ENCODE measurements at regions not wholly inside any gene's neighbourhood (a gene's known extent, or its start where the extent isn't known, plus 50 kb on each side); places are given as distances from the start of the nearest gene placed in this dataset.

- no peak for DNase-seq
- WGBS, 2 donors: 33 to 64% methylated on average over 2 of the region's 2 CpGs
- Histone ChIP-seq H3K4me1 (no peaks in the 10 kb centered on the region), H3K36me3 (no peaks in the 10 kb centered on the region), H3K27ac (no peak overlapping the region), H3K9me3 (no peaks in the 10 kb centered on the region), H3K27me3 (no peaks in the 10 kb centered on the region), H3K4me3 (no peak overlapping the region)
- intact Hi-C loops (cut with DNase I): no loop called here
- TF ChIP-seq CTCF (IDR thresholded peaks at IDR 0.05) (no peak), POLR2A (IDR thresholded peaks at IDR 0.05) (no peak)
Measured at GRCh38 chr13:110012102-110012739, 225.8 kb upstream of the IRS2 start.

- TF ChIP-seq POLR2A (IDR thresholded peaks at IDR 0.05) (no peak), CTCF (IDR thresholded peaks at IDR 0.05) (no peak)
- Histone ChIP-seq H3K27me3 (no peaks in the 10 kb centered on the region), H3K36me3 (no peaks in the 10 kb centered on the region), H3K27ac (no peak overlapping the region), H3K4me3 (no peak overlapping the region), H3K9me3 (no peaks in the 10 kb centered on the region), H3K4me1 (no peaks in the 10 kb centered on the region)
- WGBS, 2 donors: 52 to 58% methylated on average over 4 to 5 of the region's 5 CpGs
- no peak for DNase-seq
- intact Hi-C loops (cut with DNase I): no loop called here
Measured at GRCh38 chr13:110010404-110011138, 224.2 kb upstream of the IRS2 start.

- no peak for TF ChIP-seq POLR2A (IDR thresholded peaks at IDR 0.05)
- TF ChIP-seq CTCF (IDR thresholded peaks at IDR 0.05): no peak
- Histone ChIP-seq H3K27ac (no peak overlapping the region), H3K4me1 (no peaks in the 10 kb centered on the region), H3K36me3 (no peaks in the 10 kb centered on the region), H3K27me3 (no peaks in the 10 kb centered on the region), H3K4me3 (no peak overlapping the region), H3K9me3 (no peaks in the 10 kb centered on the region)
- 74% methylated on average over 3 of the region's 3 CpGs for WGBS, 2 donors
- intact Hi-C loops (cut with DNase I): no loop called here
- no peak for DNase-seq
Measured at GRCh38 chr13:110008816-110009215, 222.4 kb upstream of the IRS2 start.

- 18 to 55% methylated on average over 7 to 8 of the region's 8 CpGs for WGBS, 2 donors
- Histone ChIP-seq H3K27me3 (peaks cover 0 to 4% (median 0%) of the 10 kb centered on the region in 4 donors), H3K9me3 (no peaks in the 10 kb centered on the region), H3K36me3 (no peaks in the 10 kb centered on the region), H3K4me1 (no peaks in the 10 kb centered on the region), H3K4me3 (no peak overlapping the region), H3K27ac (no peak overlapping the region)
- intact Hi-C loops (cut with DNase I): no loop called here
- no peak for DNase-seq
- TF ChIP-seq CTCF (IDR thresholded peaks at IDR 0.05) (no peak), POLR2A (IDR thresholded peaks at IDR 0.05) (no peak)
Measured at GRCh38 chr13:110006304-110006703, 219.9 kb upstream of the IRS2 start.

- H3K9me3 ChIP-seq: no peaks in the 10 kb centered on the region
- H3K27ac ChIP-seq: no peak overlapping the region
- intact Hi-C loops (cut with DNase I): no loop called here
- no peaks in the 10 kb centered on the region for H3K4me1 ChIP-seq
- H3K27me3 ChIP-seq: peaks cover 0 to 12% (median 0%) of the 10 kb centered on the region in 4 donors
- DNase-seq: no peak
- TF ChIP-seq CTCF (IDR thresholded peaks at IDR 0.05) (no peak), POLR2A (IDR thresholded peaks at IDR 0.05) (no peak)
- 90 to 100% methylated on average over 1 to 2 of the region's 2 CpGs for WGBS, 2 donors
- no peaks in the 10 kb centered on the region for H3K36me3 ChIP-seq
- H3K4me3 ChIP-seq: no peak overlapping the region
Measured at GRCh38 chr13:110005563-110005962, 219.2 kb upstream of the IRS2 start.

All from esophagus squamous epithelium (tissue), 5 donors.